ENCODE measurements at regions not wholly inside any gene's neighbourhood (a gene's known extent, or its start where the extent isn't known, plus 50 kb on each side); places are given as distances from the start of the nearest gene placed in this dataset.
A peak's percentile ranks its signal among the peaks of the same experiment; 100 is the strongest.
"Not testable (repeated sequence)": the region's sequence is repeated elsewhere in the genome, so short reads cannot be mapped to it uniquely, and the experiment has no call there.

- H3K4me1 ChIP-seq (ENCODE audit: control insufficient read depth, insufficient read depth, low read length); intact Hi-C loops (cut with DNase I): not testable (repeated sequence)
- WGBS: 94% methylated on average over 14 of the region's 18 CpGs
Measured at GRCh38 chr2:34494192-34494591, 895.1 kb upstream of the FAM98A start.

GRCh38 chr2:34492561-34493455 is 893.7 kb upstream of the FAM98A start:
- WGBS: 86% methylated on average over 3 of the region's 3 CpGs

More at GRCh38 chr2:34494192-34494591, 895.1 kb upstream of the FAM98A start:
- not testable (repeated sequence) for H3K9me3 ChIP-seq (ENCODE audit: control insufficient read depth, low read length); H3K4me3 ChIP-seq (ENCODE audit: low read length); H3K27ac ChIP-seq (ENCODE audit: low read length); ATAC-seq; H3K27me3 ChIP-seq (ENCODE audit: control insufficient read depth, insufficient read depth)
- peak in 2 of 3 donors; percentile 6 to 41 for DNase-seq

GRCh38 chr2:34486965-34487364 is 887.9 kb upstream of the FAM98A start:
- 74% methylated on average over 2 of the region's 2 CpGs for WGBS
- no peaks in the 10 kb centered on the region for H3K9me3 ChIP-seq (ENCODE audit: control insufficient read depth, low read length)
- no peaks in the 10 kb centered on the region for H3K4me1 ChIP-seq (ENCODE audit: control insufficient read depth, insufficient read depth, low read length)
- DNase-seq (no peak), ATAC-seq (no peak)
- no peak overlapping the region for H3K4me3 ChIP-seq (ENCODE audit: low read length)
- H3K27ac ChIP-seq (ENCODE audit: low read length): no peak overlapping the region
- intact Hi-C loops (cut with DNase I): no loop called here
- no peaks in the 10 kb centered on the region for H3K27me3 ChIP-seq (ENCODE audit: control insufficient read depth, insufficient read depth)

More at GRCh38 chr2:34492561-34493455, 893.7 kb upstream of the FAM98A start:
- no peaks in the 10 kb centered on the region for H3K4me1 ChIP-seq (ENCODE audit: control insufficient read depth, insufficient read depth, low read length)
- H3K27me3 ChIP-seq (ENCODE audit: control insufficient read depth, insufficient read depth): no peaks in the 10 kb centered on the region
- DNase-seq (no peak), ATAC-seq (no peak)
- H3K27ac ChIP-seq (ENCODE audit: low read length): no peak overlapping the region
- intact Hi-C loops (cut with DNase I): no loop called here
- H3K9me3 ChIP-seq (ENCODE audit: control insufficient read depth, low read length): no peaks in the 10 kb centered on the region
- H3K4me3 ChIP-seq (ENCODE audit: low read length): no peak overlapping the region

GRCh38 chr2:34481542-34481941 is 882.4 kb upstream of the FAM98A start:
- no peak overlapping the region for H3K4me3 ChIP-seq (ENCODE audit: low read length)
- H3K27ac ChIP-seq (ENCODE audit: low read length): no peak overlapping the region
- intact Hi-C loops (cut with DNase I): no loop called here
- ATAC-seq (no peak), DNase-seq (no peak)
- H3K27me3 ChIP-seq (ENCODE audit: control insufficient read depth, insufficient read depth): no peaks in the 10 kb centered on the region
- H3K4me1 ChIP-seq (ENCODE audit: control insufficient read depth, insufficient read depth, low read length): no peaks in the 10 kb centered on the region
- 86% methylated on average over 3 of the region's 3 CpGs for WGBS
- H3K9me3 ChIP-seq (ENCODE audit: control insufficient read depth, low read length): no peaks in the 10 kb centered on the region

- intact Hi-C loops (cut with DNase I): no loop called here
- Histone ChIP-seq H3K27me3 (ENCODE audit: control insufficient read depth, insufficient read depth) (no peaks in the 10 kb centered on the region), H3K4me1 (ENCODE audit: control insufficient read depth, insufficient read depth, low read length) (no peaks in the 10 kb centered on the region), H3K27ac (ENCODE audit: low read length) (no peak overlapping the region), H3K9me3 (ENCODE audit: control insufficient read depth, low read length) (no peaks in the 10 kb centered on the region), H3K4me3 (ENCODE audit: low read length) (no peak overlapping the region)
- WGBS: 77% methylated on average over 2 of the region's 2 CpGs
- ATAC-seq (no peak), DNase-seq (no peak)
Measured at GRCh38 chr2:34480366-34480765, 881.3 kb upstream of the FAM98A start.

GRCh38 chr2:34475156-34475555 is 876.1 kb upstream of the FAM98A start:
- no peak for ATAC-seq
- Histone ChIP-seq H3K4me1 (ENCODE audit: control insufficient read depth, insufficient read depth, low read length) (no peaks in the 10 kb centered on the region), H3K9me3 (ENCODE audit: control insufficient read depth, low read length) (no peaks in the 10 kb centered on the region), H3K27me3 (ENCODE audit: control insufficient read depth, insufficient read depth) (no peaks in the 10 kb centered on the region), H3K27ac (ENCODE audit: low read length) (no peak overlapping the region), H3K4me3 (ENCODE audit: low read length) (no peak overlapping the region)
- WGBS: 25% methylated on average over 1 of the region's 1 CpG
- no peak for DNase-seq
- intact Hi-C loops (cut with DNase I): no loop called here

- Histone ChIP-seq H3K4me1 (ENCODE audit: control insufficient read depth, insufficient read depth, low read length) (no peaks in the 10 kb centered on the region), H3K9me3 (ENCODE audit: control insufficient read depth, low read length) (no peaks in the 10 kb centered on the region), H3K27ac (ENCODE audit: low read length) (no peak overlapping the region), H3K4me3 (ENCODE audit: low read length) (no peak overlapping the region), H3K27me3 (ENCODE audit: control insufficient read depth, insufficient read depth) (no peaks in the 10 kb centered on the region)
- DNase-seq: no peak
- 95% methylated on average over 1 of the region's 1 CpG for WGBS
- no peak for ATAC-seq
- intact Hi-C loops (cut with DNase I): no loop called here
Measured at GRCh38 chr2:34474646-34475045, 875.5 kb upstream of the FAM98A start.

GRCh38 chr2:34447097-34447496 is 848.0 kb upstream of the FAM98A start:
- no peaks in the 10 kb centered on the region for H3K4me1 ChIP-seq (ENCODE audit: control insufficient read depth, insufficient read depth, low read length)
- no peak for ATAC-seq
- H3K9me3 ChIP-seq (ENCODE audit: control insufficient read depth, low read length): no peaks in the 10 kb centered on the region
- no peak for DNase-seq
- intact Hi-C loops (cut with DNase I): no loop called here
- no peak overlapping the region for H3K27ac ChIP-seq (ENCODE audit: low read length)
- no peaks in the 10 kb centered on the region for H3K27me3 ChIP-seq (ENCODE audit: control insufficient read depth, insufficient read depth)
- H3K4me3 ChIP-seq (ENCODE audit: low read length): no peak overlapping the region

GRCh38 chr2:34423301-34423700 is 824.2 kb upstream of the FAM98A start:
- intact Hi-C loops (cut with DNase I): no loop called here

GRCh38 chr2:34419856-34420255 is 820.8 kb upstream of the FAM98A start:
- no peaks in the 10 kb centered on the region for H3K9me3 ChIP-seq (ENCODE audit: control insufficient read depth, low read length)
- ATAC-seq (no peak), DNase-seq (no peak)
- H3K27me3 ChIP-seq (ENCODE audit: control insufficient read depth, insufficient read depth): no peaks in the 10 kb centered on the region
- H3K27ac ChIP-seq (ENCODE audit: low read length): no peak overlapping the region
- no peak overlapping the region for H3K4me3 ChIP-seq (ENCODE audit: low read length)
- intact Hi-C loops (cut with DNase I): no loop called here
- H3K4me1 ChIP-seq (ENCODE audit: control insufficient read depth, insufficient read depth, low read length): no peaks in the 10 kb centered on the region

More at GRCh38 chr2:34423301-34423700, 824.2 kb upstream of the FAM98A start:
- DNase-seq (no peak), ATAC-seq (no peak)
- WGBS: 96% methylated on average over 2 of the region's 2 CpGs
- Histone ChIP-seq H3K27ac (ENCODE audit: low read length) (no peak overlapping the region), H3K9me3 (ENCODE audit: control insufficient read depth, low read length) (no peaks in the 10 kb centered on the region), H3K27me3 (ENCODE audit: control insufficient read depth, insufficient read depth) (no peaks in the 10 kb centered on the region), H3K4me1 (ENCODE audit: control insufficient read depth, insufficient read depth, low read length) (no peaks in the 10 kb centered on the region), H3K4me3 (ENCODE audit: low read length) (no peak overlapping the region)

- no peak for ATAC-seq
Measured at GRCh38 chr2:34416856-34417255, 817.8 kb upstream of the FAM98A start.

More at GRCh38 chr2:34416856-34417255, 817.8 kb upstream of the FAM98A start:
- H3K27me3 ChIP-seq (ENCODE audit: control insufficient read depth, insufficient read depth): no peaks in the 10 kb centered on the region
- H3K4me3 ChIP-seq (ENCODE audit: low read length): no peak overlapping the region
- DNase-seq: no peak
- WGBS: 49% methylated on average over 2 of the region's 2 CpGs
- H3K27ac ChIP-seq (ENCODE audit: low read length): no peak overlapping the region
- H3K9me3 ChIP-seq (ENCODE audit: control insufficient read depth, low read length): no peaks in the 10 kb centered on the region
- intact Hi-C loops (cut with DNase I): no loop called here
- H3K4me1 ChIP-seq (ENCODE audit: control insufficient read depth, insufficient read depth, low read length): no peaks in the 10 kb centered on the region

All from right cardiac atrium (tissue), 5 donors.